ENCODE measurements at regions not wholly inside any gene's neighbourhood (a gene's known extent, or its start where the extent isn't known, plus 50 kb on each side); places are given as distances from the start of the nearest gene placed in this dataset.

DNA sequence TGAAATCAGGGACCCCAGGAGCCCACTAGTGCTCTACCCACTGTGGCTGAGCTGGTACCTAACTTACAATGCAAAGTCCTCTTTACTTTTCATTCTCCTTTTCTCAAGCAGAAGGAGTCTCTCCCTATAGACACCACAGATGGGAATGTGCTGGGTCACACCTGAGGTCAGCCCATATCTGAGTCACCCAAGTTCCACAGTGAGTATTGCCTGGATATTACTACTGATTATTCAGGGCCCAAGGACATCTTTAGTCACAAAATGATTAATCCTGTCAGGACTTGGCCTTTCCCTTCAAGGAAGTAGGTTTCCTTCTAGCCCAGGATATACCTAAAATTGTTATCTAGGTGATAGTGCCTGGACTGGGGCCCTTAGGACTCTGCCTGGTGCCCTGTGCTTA, 1305.2 kb downstream of the SI start:
- TF ChIP-seq RXRA (IDR thresholded peaks at IDR 0.05; ENCODE audit: borderline replicate concordance, low read depth) (no peak), TAF1 (IDR thresholded peaks at IDR 0.05; ENCODE audit: borderline replicate concordance, low read depth, low read length) (no peak)

Data from SK-N-SH (cell line).